Caco-2 (cell line): ENCODE measurements at regions not wholly inside any gene's neighbourhood (a gene's known extent, or its start where the extent isn't known, plus 50 kb on each side); places are given as distances from the start of the nearest gene placed in this dataset.

Experiments
- BruUV-seq: library from RNA; stranded (reverse); fragments of 400-500 nt; replicated peaks from 2 replicates; lab custom pipeline; 2021; lab: Mats Ljungman, UMichigan
- CTCF ChIA-PET: fragments of 300-600 bp; sonication (Branson Sonifier 250); formaldehyde crosslinking; loops from one replicate; lab custom pipeline; 2022; ENCODE audit warnings: antibody characterized with exemption; lab: Charles Lee
- POLR2A ChIA-PET: fragments of 300-600 bp; sonication (Branson Sonifier 250); formaldehyde crosslinking; loops from one replicate; lab custom pipeline; 2022; ENCODE audit warnings: antibody characterized with exemption; lab: Charles Lee
- DNase-seq, 2 experiments: peaks; one replicate each; pipeline versions ENCODE4 v3.0.0 to v3.0.0-alpha.2; 2020 to 2022
- H3K27me3 ChIP-seq: replicated peaks from 2 replicates; pipeline ENCODE4 v1.6.0; 2011; ENCODE audit warnings: low read length; ENCODE audit not compliant: control insufficient read depth, insufficient read depth
- H3K36me3 ChIP-seq: 2 replicates; pipeline ENCODE4 v1.5.1; 2011; ENCODE audit warnings: low read length; ENCODE audit not compliant: control insufficient read depth, insufficient read depth
- H3K4me1 ChIP-seq: fragments of 250-450 bp; sonication (Bioruptor Pico); 2 replicates; pipeline ENCODE4 v1.5.1; 2020; ENCODE audit warnings: mild to moderate bottlenecking
- H3K4me3 ChIP-seq: 2 replicates; pipeline ENCODE4 v1.5.1; 2011; ENCODE audit warnings: low read depth, mild to moderate bottlenecking, control low read depth, low read length
- H3K9me3 ChIP-seq: fragments of 250-450 bp; sonication (Bioruptor Pico); 2 replicates; pipeline ENCODE4 v1.5.1; 2020; ENCODE audit warnings: mild to moderate bottlenecking, moderate library complexity
- H3K27ac Mint-ChIP-seq: one replicate; pipeline ENCODE4 v1.8.0; 2022; ENCODE audit warnings: mixed read lengths; ENCODE audit not compliant: unreplicated experiment
- H3K27me3 Mint-ChIP-seq: one replicate; pipeline ENCODE4 v1.8.0; 2022; ENCODE audit warnings: mixed read lengths; ENCODE audit not compliant: insufficient read depth, unreplicated experiment
- H3K36me3 Mint-ChIP-seq: one replicate; pipeline ENCODE4 v1.8.0; 2022; ENCODE audit warnings: mild to moderate bottlenecking, mixed read lengths; ENCODE audit not compliant: insufficient read depth, unreplicated experiment
- H3K4me1 Mint-ChIP-seq: one replicate; pipeline ENCODE4 v1.8.0; 2022; ENCODE audit warnings: low read depth, mixed read lengths; ENCODE audit not compliant: unreplicated experiment
- H3K4me3 Mint-ChIP-seq: one replicate; pipeline ENCODE4 v1.8.0; 2022; ENCODE audit warnings: mild to moderate bottlenecking, moderate library complexity, mixed read lengths; ENCODE audit not compliant: unreplicated experiment
- H3K9me3 Mint-ChIP-seq: one replicate; pipeline ENCODE4 v1.8.0; 2022; ENCODE audit warnings: mixed read lengths; ENCODE audit not compliant: unreplicated experiment
- intact Hi-C: fragments of 100-400 bp; cut with micrococcal nuclease; formaldehyde crosslinking; loops from one replicate; pipeline ENCODE4 v1.10.0; 2022; ENCODE audit not compliant: unreplicated experiment
- TF ChIP-seq, protein P1 (sequence below), 2 experiments: fragments of 200-600 bp in 1 of 2; IDR thresholded peaks; 1 replicate in 1 of 2; 2 replicates in 1 of 2; pipeline versions ENCODE4 v1.5.1 to v1.8.0; 2011 to 2022; ENCODE audit warnings: antibody characterized with exemption in 1 of 2, control low read depth in 1 of 2, inconsistent platforms in 1 of 2, low read depth in 1 of 2, low read length in 1 of 2, mild to moderate bottlenecking in 1 of 2, moderate library complexity in 1 of 2; ENCODE audit not compliant: insufficient read depth in 1 of 2, severe bottlenecking in 1 of 2, unreplicated experiment in 1 of 2

DNA sequence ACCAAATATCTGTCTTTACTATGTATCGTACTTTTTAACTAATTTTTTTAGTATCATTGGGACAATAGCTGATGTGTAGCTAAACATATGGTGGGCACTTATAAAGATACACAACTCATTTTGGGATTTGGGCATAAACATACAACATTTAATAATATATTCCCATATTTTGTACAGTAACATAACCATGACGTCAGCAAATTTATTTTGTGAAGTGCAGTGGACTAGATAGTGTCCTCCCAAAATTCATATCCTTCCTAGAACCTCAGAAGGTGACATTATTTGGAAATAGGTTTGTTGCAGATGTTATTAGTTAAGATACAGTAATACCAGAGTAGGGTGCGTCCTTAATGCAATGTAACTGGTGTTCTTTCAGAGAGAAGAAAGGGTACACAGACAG is 356.7 kb downstream of the CDH7 start:
- no peak overlapping the region for H3K27ac Mint-ChIP-seq
- no peaks in the 10 kb centered on the region for H3K9me3 ChIP-seq
- H3K4me1 ChIP-seq, result no peaks in the 10 kb centered on the region
- TF ChIP-seq, protein P1, sequence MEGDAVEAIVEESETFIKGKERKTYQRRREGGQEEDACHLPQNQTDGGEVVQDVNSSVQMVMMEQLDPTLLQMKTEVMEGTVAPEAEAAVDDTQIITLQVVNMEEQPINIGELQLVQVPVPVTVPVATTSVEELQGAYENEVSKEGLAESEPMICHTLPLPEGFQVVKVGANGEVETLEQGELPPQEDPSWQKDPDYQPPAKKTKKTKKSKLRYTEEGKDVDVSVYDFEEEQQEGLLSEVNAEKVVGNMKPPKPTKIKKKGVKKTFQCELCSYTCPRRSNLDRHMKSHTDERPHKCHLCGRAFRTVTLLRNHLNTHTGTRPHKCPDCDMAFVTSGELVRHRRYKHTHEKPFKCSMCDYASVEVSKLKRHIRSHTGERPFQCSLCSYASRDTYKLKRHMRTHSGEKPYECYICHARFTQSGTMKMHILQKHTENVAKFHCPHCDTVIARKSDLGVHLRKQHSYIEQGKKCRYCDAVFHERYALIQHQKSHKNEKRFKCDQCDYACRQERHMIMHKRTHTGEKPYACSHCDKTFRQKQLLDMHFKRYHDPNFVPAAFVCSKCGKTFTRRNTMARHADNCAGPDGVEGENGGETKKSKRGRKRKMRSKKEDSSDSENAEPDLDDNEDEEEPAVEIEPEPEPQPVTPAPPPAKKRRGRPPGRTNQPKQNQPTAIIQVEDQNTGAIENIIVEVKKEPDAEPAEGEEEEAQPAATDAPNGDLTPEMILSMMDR (IDR thresholded peaks at IDR 0.05; ENCODE audit: insufficient read depth in 1 of 2, low read depth in 1 of 2, low read length in 1 of 2, severe bottlenecking in 1 of 2, unreplicated experiment in 1 of 2), result no peak
- H3K9me3 Mint-ChIP-seq, result no peaks in the 10 kb centered on the region
- no peaks in the 10 kb centered on the region for H3K4me1 Mint-ChIP-seq
- no TSS peak for BruUV-seq
- H3K4me3 ChIP-seq, result no peak overlapping the region
- H3K36me3 Mint-ChIP-seq, result no peaks in the 10 kb centered on the region
- ChIA-PET CTCF (no interaction called here), POLR2A (no interaction called here)
- H3K36me3 ChIP-seq, result no peaks in the 10 kb centered on the region
- intact Hi-C loops, result no loop called here
- H3K27me3 Mint-ChIP-seq, result no peaks in the 10 kb centered on the region
- H3K4me3 Mint-ChIP-seq, result no peak overlapping the region
- no peak for DNase-seq
- no peaks in the 10 kb centered on the region for H3K27me3 ChIP-seq

GRCh38 chr18:66105016-66105415 is 354.2 kb downstream of the CDH7 start:
- CTCF ChIA-PET, result no interaction called here
- H3K4me1 Mint-ChIP-seq, result no peaks in the 10 kb centered on the region
- Histone ChIP-seq H3K27me3 (no peaks in the 10 kb centered on the region), H3K36me3 (no peaks in the 10 kb centered on the region), H3K4me1 (no peaks in the 10 kb centered on the region), H3K4me3 (no peak overlapping the region), H3K9me3 (no peaks in the 10 kb centered on the region)
- POLR2A ChIA-PET, result no interaction called here
- H3K27ac Mint-ChIP-seq, result no peak overlapping the region
- no peaks in the 10 kb centered on the region for H3K9me3 Mint-ChIP-seq
- no peaks in the 10 kb centered on the region for H3K36me3 Mint-ChIP-seq
- intact Hi-C loops, result no loop called here
- no peak for DNase-seq
- BruUV-seq, result no TSS peak
- H3K27me3 Mint-ChIP-seq, result no peaks in the 10 kb centered on the region
- H3K4me3 Mint-ChIP-seq, result no peak overlapping the region
- TF ChIP-seq, protein P1 (IDR thresholded peaks at IDR 0.05; ENCODE audit: insufficient read depth in 1 of 2, low read depth in 1 of 2, low read length in 1 of 2, severe bottlenecking in 1 of 2, unreplicated experiment in 1 of 2), result no peak

GRCh38 chr18:66103550-66103949 is 352.7 kb downstream of the CDH7 start:
- Mint-ChIP-seq H3K4me3 (no peak overlapping the region), H3K27me3 (no peaks in the 10 kb centered on the region), H3K27ac (no peak overlapping the region), H3K9me3 (no peaks in the 10 kb centered on the region), H3K36me3 (no peaks in the 10 kb centered on the region), H3K4me1 (no peaks in the 10 kb centered on the region)
- no TSS peak for BruUV-seq
- Histone ChIP-seq H3K4me1 (no peaks in the 10 kb centered on the region), H3K4me3 (no peak overlapping the region), H3K9me3 (no peaks in the 10 kb centered on the region), H3K36me3 (no peaks in the 10 kb centered on the region), H3K27me3 (no peaks in the 10 kb centered on the region)
- TF ChIP-seq, protein P1 (IDR thresholded peaks at IDR 0.05; ENCODE audit: insufficient read depth in 1 of 2, low read depth in 1 of 2, low read length in 1 of 2, severe bottlenecking in 1 of 2, unreplicated experiment in 1 of 2), result no peak
- CTCF ChIA-PET, result no interaction called here
- no peak for DNase-seq
- intact Hi-C loops, result no loop called here
- POLR2A ChIA-PET, result no interaction called here
